ENCODE measurements at regions not wholly inside any gene's neighbourhood (a gene's known extent, or its start where the extent isn't known, plus 50 kb on each side); places are given as distances from the start of the nearest gene placed in this dataset.
"Not testable (repeated sequence)": the region's sequence is repeated elsewhere in the genome, so short reads cannot be mapped to it uniquely, and the experiment has no call there.

- TF ChIP-seq CTCF (IDR thresholded peaks at IDR 0.05; ENCODE audit: extremely low read depth in 1 of 2, insufficient read depth in 1 of 2, low read depth in 1 of 2, low read length in 2 of 2); EZH2 (IDR thresholded peaks at IDR 0.05; ENCODE audit: borderline replicate concordance, low read depth, low read length, severe bottlenecking); POLR2AphosphoS5 (IDR thresholded peaks at IDR 0.05; ENCODE audit: insufficient read depth, low read depth, low read length): not testable (repeated sequence)
Observed at GRCh38 chr6:169396009-169396539, 142.4 kb upstream of the THBS2 start.

All from endothelial cell of umbilical vein (primary cell).